Thoracic aorta (tissue), 2 donors: ENCODE measurements at regions not wholly inside any gene's neighbourhood (a gene's known extent, or its start where the extent isn't known, plus 50 kb on each side); places are given as distances from the start of the nearest gene placed in this dataset.

Experiments used
- ATAC-seq: fragments of 150-250 bp; one replicate; pipeline ENCODE4 v1.8.0; 2017; ENCODE audit warnings: low read depth; ENCODE audit not compliant: insufficient number of reproducible peaks, low FRiP score
- DNase-seq: peaks from one replicate; pipeline ENCODE4 v3.0.0-alpha.2; 2020; ENCODE audit warnings: low spot score
- H3K27ac ChIP-seq, 2 donors: fragments of 200-600 bp; sonication (generic); 1 replicate in 1 of 2; 2 replicates in 1 of 2; pipeline ENCODE4 v1.5.1; 2016; ENCODE audit warnings: mild to moderate bottlenecking in 2 of 2, moderate library complexity in 2 of 2
- H3K27me3 ChIP-seq: fragments of 200-600 bp; sonication (generic); replicated peaks from 2 replicates; pipeline ENCODE4 v1.6.0; 2016; ENCODE audit warnings: mild to moderate bottlenecking; ENCODE audit not compliant: insufficient read depth
- H3K36me3 ChIP-seq: fragments of 200-600 bp; sonication (generic); one replicate; pipeline ENCODE4 v1.5.1; 2016
- H3K4me1 ChIP-seq, 2 donors: fragments of 200-600 bp; sonication (generic); 1 replicate in 1 of 2; 2 replicates in 1 of 2; pipeline versions ENCODE4 v1.5.1 to v1.6.0; 2016; ENCODE audit warnings: low read depth in 2 of 2, mild to moderate bottlenecking in 1 of 2; ENCODE audit not compliant: control insufficient read depth in 1 of 2
- H3K4me3 ChIP-seq: fragments of 200-600 bp; sonication (generic); 2 replicates; pipeline ENCODE4 v1.5.1; 2016; ENCODE audit warnings: mild to moderate bottlenecking
- H3K9me3 ChIP-seq: fragments of 200-600 bp; sonication (generic); 2 replicates; pipeline ENCODE4 v1.5.1; 2016
- CTCF ChIP-seq: fragments of 200-600 bp; sonication (generic); IDR thresholded peaks from one replicate; pipeline ENCODE4 v1.5.1; 2019; ENCODE audit warnings: antibody characterized with exemption

- DNase-seq = no peak
- H3K27me3 ChIP-seq = no peaks in the 10 kb centered on the region
- no peak overlapping the region for H3K4me3 ChIP-seq
- H3K27ac ChIP-seq = no peak overlapping the region
- no peak for TF ChIP-seq CTCF
- no peak for ATAC-seq
- H3K36me3 ChIP-seq = no peaks in the 10 kb centered on the region
- no peaks in the 10 kb centered on the region for H3K4me1 ChIP-seq
- H3K9me3 ChIP-seq = no peaks in the 10 kb centered on the region
These were observed 337.6 kb upstream of the OR4E1 start for GRCh38 chr14:22011253-22011642.

GRCh38 chr14:22010545-22011252 lies 337.1 kb upstream of the OR4E1 start:
- H3K27ac ChIP-seq = no peak overlapping the region
- DNase-seq (no peak), ATAC-seq (no peak)
- H3K27me3 ChIP-seq = no peaks in the 10 kb centered on the region
- H3K4me3 ChIP-seq = no peak overlapping the region
- no peaks in the 10 kb centered on the region for H3K4me1 ChIP-seq
- H3K36me3 ChIP-seq = no peaks in the 10 kb centered on the region
- no peaks in the 10 kb centered on the region for H3K9me3 ChIP-seq
- no peak for TF ChIP-seq CTCF

- TF ChIP-seq CTCF = no peak
- DNase-seq = no peak
- H3K27ac ChIP-seq = no peak overlapping the region
- ATAC-seq = no peak
- no peak overlapping the region for H3K4me3 ChIP-seq
- H3K9me3 ChIP-seq = no peaks in the 10 kb centered on the region
- H3K36me3 ChIP-seq = no peaks in the 10 kb centered on the region
- no peaks in the 10 kb centered on the region for H3K27me3 ChIP-seq
- no peaks in the 10 kb centered on the region for H3K4me1 ChIP-seq
These were observed 335.1 kb upstream of the OR4E1 start for GRCh38 chr14:22008766-22009165.

GRCh38 chr14:22007784-22008412 lies 334.3 kb upstream of the OR4E1 start:
- Histone ChIP-seq H3K27ac (no peak overlapping the region), H3K4me1 (no peaks in the 10 kb centered on the region), H3K27me3 (no peaks in the 10 kb centered on the region), H3K9me3 (no peaks in the 10 kb centered on the region), H3K4me3 (no peak overlapping the region), H3K36me3 (no peaks in the 10 kb centered on the region)
- no peak for TF ChIP-seq CTCF
- ATAC-seq = no peak
- DNase-seq = no peak

- Histone ChIP-seq H3K27me3 (no peaks in the 10 kb centered on the region), H3K4me3 (no peak overlapping the region), H3K9me3 (no peaks in the 10 kb centered on the region), H3K4me1 (no peaks in the 10 kb centered on the region), H3K27ac (no peak overlapping the region), H3K36me3 (no peaks in the 10 kb centered on the region)
- DNase-seq (no peak), ATAC-seq (no peak)
- TF ChIP-seq CTCF = no peak
These were observed 333.7 kb upstream of the OR4E1 start for GRCh38 chr14:22007363-22007762.
